ENCODE measurements at regions not wholly inside any gene's neighbourhood (a gene's known extent, or its start where the extent isn't known, plus 50 kb on each side); places are given as distances from the start of the nearest gene placed in this dataset.

- DNase-seq (ENCODE audit: low read depth) = no peak
- in situ Hi-C loops (cut with HindIII; ENCODE audit: low pct_unique_long_range_greater_than_20kb, low sequenced_read_pairs) = no loop called here
These were observed 204.2 kb downstream of the PDCD6IP start for GRCh38 chr3:34002569-34003100.

GRCh38 chr3:34005886-34006285 lies 207.5 kb downstream of the PDCD6IP start:
- no peak for DNase-seq (ENCODE audit: low read depth)
- in situ Hi-C loops (cut with HindIII; ENCODE audit: low pct_unique_long_range_greater_than_20kb, low sequenced_read_pairs) = no loop called here

- DNase-seq (ENCODE audit: low read depth) = no peak
- in situ Hi-C loops (cut with HindIII; ENCODE audit: low pct_unique_long_range_greater_than_20kb, low sequenced_read_pairs) = no loop called here
These were observed 209.8 kb downstream of the PDCD6IP start for GRCh38 chr3:34008191-34008590.

GRCh38 chr3:34008836-34009809 lies 210.7 kb downstream of the PDCD6IP start:
- DNase-seq (ENCODE audit: low read depth) = no peak

GRCh38 chr3:34011171-34012101 lies 213.0 kb downstream of the PDCD6IP start:
- in situ Hi-C loops (cut with HindIII; ENCODE audit: low pct_unique_long_range_greater_than_20kb, low sequenced_read_pairs) = no loop called here
- peak; percentile 13 for DNase-seq (ENCODE audit: low read depth)

More at GRCh38 chr3:34008836-34009809, 210.7 kb downstream of the PDCD6IP start:
- in situ Hi-C loops (cut with HindIII; ENCODE audit: low pct_unique_long_range_greater_than_20kb, low sequenced_read_pairs) = no loop called here

- DNase-seq (ENCODE audit: low read depth) = peak; percentile 83
- in situ Hi-C loops (cut with HindIII; ENCODE audit: low pct_unique_long_range_greater_than_20kb, low sequenced_read_pairs) = no loop called here
These were observed 213.7 kb downstream of the PDCD6IP start for GRCh38 chr3:34012102-34012461.

GRCh38 chr3:34013818-34014570 lies 215.6 kb downstream of the PDCD6IP start:
- in situ Hi-C loops (cut with HindIII; ENCODE audit: low pct_unique_long_range_greater_than_20kb, low sequenced_read_pairs) = no loop called here
- no peak for DNase-seq (ENCODE audit: low read depth)

- DNase-seq (ENCODE audit: low read depth) = no peak
- in situ Hi-C loops (cut with HindIII; ENCODE audit: low pct_unique_long_range_greater_than_20kb, low sequenced_read_pairs) = no loop called here
These were observed 217.0 kb downstream of the PDCD6IP start for GRCh38 chr3:34015204-34016142.

- in situ Hi-C loops (cut with HindIII; ENCODE audit: low pct_unique_long_range_greater_than_20kb, low sequenced_read_pairs) = no loop called here
- no peak for DNase-seq (ENCODE audit: low read depth)
These were observed 218.6 kb downstream of the PDCD6IP start for GRCh38 chr3:34016925-34017587.

- in situ Hi-C loops (cut with HindIII; ENCODE audit: low pct_unique_long_range_greater_than_20kb, low sequenced_read_pairs) = no loop called here
- no peak for DNase-seq (ENCODE audit: low read depth)
These were observed 219.3 kb downstream of the PDCD6IP start for GRCh38 chr3:34017757-34018156.

- DNase-seq (ENCODE audit: low read depth) = no peak
- in situ Hi-C loops (cut with HindIII; ENCODE audit: low pct_unique_long_range_greater_than_20kb, low sequenced_read_pairs) = no loop called here
These were observed 220.7 kb downstream of the PDCD6IP start for GRCh38 chr3:34019158-34019557.

- in situ Hi-C loops (cut with HindIII; ENCODE audit: low pct_unique_long_range_greater_than_20kb, low sequenced_read_pairs) = no loop called here
- no peak for DNase-seq (ENCODE audit: low read depth)
These were observed 221.7 kb downstream of the PDCD6IP start for GRCh38 chr3:34020170-34020569.

- in situ Hi-C loops (cut with HindIII; ENCODE audit: low pct_unique_long_range_greater_than_20kb, low sequenced_read_pairs) = no loop called here
These were observed 222.6 kb downstream of the PDCD6IP start for GRCh38 chr3:34020726-34021680.

GRCh38 chr3:34022147-34022546 lies 223.7 kb downstream of the PDCD6IP start:
- no peak for DNase-seq (ENCODE audit: low read depth)
- in situ Hi-C loops (cut with HindIII; ENCODE audit: low pct_unique_long_range_greater_than_20kb, low sequenced_read_pairs) = no loop called here

More at GRCh38 chr3:34020726-34021680, 222.6 kb downstream of the PDCD6IP start:
- no peak for DNase-seq (ENCODE audit: low read depth)

GRCh38 chr3:34024447-34025240 lies 226.2 kb downstream of the PDCD6IP start:
- in situ Hi-C loops (cut with HindIII; ENCODE audit: low pct_unique_long_range_greater_than_20kb, low sequenced_read_pairs) = no loop called here
- DNase-seq (ENCODE audit: low read depth) = no peak
